H1 (cell line): ENCODE measurements at regions not wholly inside any gene's neighbourhood (a gene's known extent, or its start where the extent isn't known, plus 50 kb on each side); places are given as distances from the start of the nearest gene placed in this dataset.

Experiments
- CTCF ChIA-PET: fragments of 300-600 bp; sonication (Branson Sonifier 250); formaldehyde crosslinking; loops from one replicate; lab custom pipeline; 2021; ENCODE audit not compliant: partially characterized antibody; lab: Charles Lee
- POLR2A ChIA-PET: fragments of 300-600 bp; sonication (Branson Sonifier 250); formaldehyde crosslinking; loops from one replicate; lab custom pipeline; 2021; ENCODE audit warnings: inconsistent platforms; ENCODE audit not compliant: partially characterized antibody; lab: Charles Lee
- DNase-seq, 2 experiments: peaks; one replicate each; pipeline versions ENCODE4 v3.0.0 to v3.0.0-alpha.2; 2010 to 2022; ENCODE audit warnings: low spot score in 2 of 2, low read depth in 1 of 2, mixed read lengths in 1 of 2
- FAIRE-seq: peaks from 2 replicates; lab custom pipeline; 2011; peaks lifted over from hg19 to GRCh38; lab: Jason Lieb, UNC
- H2AFZ ChIP-seq: 2 replicates; pipeline ENCODE4 v1.8.1; 2012; ENCODE audit warnings: low read length, inconsistent platforms
- H2AK5ac ChIP-seq: 2 replicates; pipeline ENCODE4 v1.6.1; 2013; ENCODE audit warnings: low read depth, low read length
- H2BK120ac ChIP-seq: replicated peaks from 2 replicates; pipeline ENCODE3; 2013; ENCODE audit warnings: low read depth, low read length, inconsistent platforms
- H2BK12ac ChIP-seq: 2 replicates; pipeline ENCODE4 v1.6.1; 2013; ENCODE audit warnings: low read depth, low read length
- H2BK15ac ChIP-seq: 2 replicates; pipeline ENCODE4 v1.6.1; 2013; ENCODE audit warnings: low read length
- H2BK20ac ChIP-seq: 2 replicates; pipeline ENCODE4 v1.6.1; 2013; ENCODE audit warnings: low read length
- H2BK5ac ChIP-seq: 2 replicates; pipeline ENCODE4 v1.6.1; 2013; ENCODE audit warnings: low read depth, low read length
- H3K14ac ChIP-seq: 2 replicates; pipeline ENCODE4 v1.6.1; 2013; ENCODE audit warnings: inconsistent platforms; ENCODE audit not compliant: insufficient read length
- H3K18ac ChIP-seq: 2 replicates; pipeline ENCODE4 v1.6.1; 2013; ENCODE audit warnings: low read length; ENCODE audit errors: extremely low read depth
- H3K23ac ChIP-seq: 2 replicates; pipeline ENCODE4 v1.6.1; 2013; ENCODE audit warnings: inconsistent platforms; ENCODE audit not compliant: insufficient read length
- H3K23me2 ChIP-seq: 2 replicates; pipeline ENCODE4 v1.6.1; 2013; ENCODE audit warnings: low read depth, low read length
- H3K27ac ChIP-seq: 2 replicates; pipeline ENCODE4 v1.6.1; 2011; ENCODE audit warnings: low read depth, low read length, inconsistent platforms
- H3K27me3 ChIP-seq, 4 experiments: replicated peaks in 1 of 4; 1 replicate in 1 of 4; 2 replicates in 3 of 4; pipeline versions ENCODE4 v1.6.1 to v1.8.1; 2011 to 2013; ENCODE audit warnings: low read length in 3 of 4, mild to moderate bottlenecking in 3 of 4, inconsistent platforms in 2 of 4, mixed read lengths in 2 of 4, moderate library complexity in 1 of 4; ENCODE audit not compliant: control insufficient read depth in 3 of 4, insufficient read depth in 3 of 4; ENCODE audit errors: extremely low read depth in 1 of 4
- H3K36me3 ChIP-seq, 4 experiments: 2 replicates each; pipeline versions ENCODE4 v1.6.1 to v1.8.1; 2011 to 2013; ENCODE audit warnings: mild to moderate bottlenecking in 4 of 4, low read length in 3 of 4, moderate library complexity in 2 of 4, control low read depth in 1 of 4, inconsistent platforms in 1 of 4; ENCODE audit not compliant: insufficient read depth in 4 of 4, control insufficient read depth in 2 of 4
- H3K4ac ChIP-seq: replicated peaks from 2 replicates; pipeline ENCODE3; 2013; ENCODE audit warnings: low read length, low read depth, mixed read lengths, inconsistent platforms; ENCODE audit not compliant: insufficient read length
- H3K4me1 ChIP-seq, 4 experiments: replicated peaks in 1 of 4; 1 replicate in 1 of 4; 2 replicates in 3 of 4; pipeline versions ENCODE4 v1.6.1 to v1.8.1; 2011 to 2013; ENCODE audit warnings: low read length in 3 of 4, inconsistent platforms in 2 of 4, mixed read lengths in 1 of 4; ENCODE audit not compliant: insufficient read depth in 4 of 4, control insufficient read depth in 3 of 4
- H3K4me2 ChIP-seq, 2 experiments: 2 replicates each; pipeline versions ENCODE4 v1.6.1 to v1.8.1; 2011 to 2013; ENCODE audit warnings: low read depth in 2 of 2, low read length in 2 of 2, control low read depth in 1 of 2, inconsistent platforms in 1 of 2, mild to moderate bottlenecking in 1 of 2; ENCODE audit not compliant: insufficient read depth in 1 of 2
- H3K4me3 ChIP-seq, 4 experiments: fragments of 200-600, 300-600 bp in 1 of 4; sonication (generic), shearing (Covaris generic), sonication (Bioruptor Twin) in 1 of 4; 2 replicates each; pipeline versions ENCODE4 v1.5.1 to v1.8.1; 2011 to 2016; ENCODE audit warnings: low read length in 4 of 4, low read depth in 3 of 4, control low read depth in 2 of 4, inconsistent platforms in 2 of 4, mild to moderate bottlenecking in 2 of 4, mixed read lengths in 1 of 4, moderate library complexity in 1 of 4; ENCODE audit not compliant: insufficient read depth in 2 of 4; ENCODE audit errors: extremely low read depth in 1 of 4
- H3K56ac ChIP-seq: replicated peaks from 2 replicates; pipeline ENCODE3; 2013; ENCODE audit warnings: low read depth, mild to moderate bottlenecking, mixed read lengths, low read length, inconsistent platforms; ENCODE audit not compliant: insufficient read length
- H3K79me1 ChIP-seq: 2 replicates; pipeline ENCODE4 v1.6.1; 2013; ENCODE audit warnings: low read depth, low read length, control low read depth
- H3K79me2 ChIP-seq, 2 experiments: 2 replicates each; pipeline versions ENCODE4 v1.6.1 to v1.8.1; 2012 to 2013; ENCODE audit warnings: low read length in 2 of 2, mild to moderate bottlenecking in 2 of 2, inconsistent platforms in 1 of 2; ENCODE audit not compliant: insufficient read depth in 2 of 2, control insufficient read depth in 1 of 2
- H3K9ac ChIP-seq, 4 experiments: replicated peaks in 1 of 4; 1 replicate in 1 of 4; 2 replicates in 3 of 4; pipeline versions ENCODE4 v1.6.1 to v1.8.1; 2011 to 2013; ENCODE audit warnings: low read depth in 3 of 4, low read length in 3 of 4, control low read depth in 2 of 4, mild to moderate bottlenecking in 2 of 4, moderate library complexity in 2 of 4, inconsistent platforms in 1 of 4; ENCODE audit errors: extremely low read depth in 1 of 4
- H3K9me3 ChIP-seq, 2 experiments: 2 replicates each; pipeline versions ENCODE4 v1.6.1 to v1.8.1; 2012 to 2013; ENCODE audit warnings: mild to moderate bottlenecking in 2 of 2, moderate library complexity in 2 of 2, control low read depth in 1 of 2, inconsistent platforms in 1 of 2, low read depth in 1 of 2, low read length in 1 of 2, mixed read lengths in 1 of 2; ENCODE audit not compliant: insufficient read depth in 2 of 2
- H4K20me1 ChIP-seq, 2 experiments: replicated peaks in 1 of 2; 2 replicates each; pipeline versions ENCODE3 to v1.8.1; 2011 to 2013; ENCODE audit warnings: inconsistent platforms in 2 of 2, low read length in 2 of 2, mild to moderate bottlenecking in 1 of 2; ENCODE audit not compliant: insufficient read depth in 2 of 2, control insufficient read depth in 1 of 2
- H4K5ac ChIP-seq: 2 replicates; pipeline ENCODE4 v1.6.1; 2013; ENCODE audit warnings: low read length, low read depth, mixed read lengths, inconsistent platforms; ENCODE audit not compliant: insufficient read length
- H4K8ac ChIP-seq: 2 replicates; pipeline ENCODE4 v1.8.0; 2013; ENCODE audit warnings: mild to moderate bottlenecking, moderate library complexity, low read length, inconsistent platforms; ENCODE audit not compliant: insufficient read depth; ENCODE audit errors: extremely low read depth
- H4K91ac ChIP-seq: replicated peaks from 2 replicates; pipeline ENCODE3; 2013; ENCODE audit warnings: low read length, mixed read lengths, inconsistent platforms; ENCODE audit not compliant: insufficient read length
- GTF2F1 ChIP-seq: IDR thresholded peaks from 2 replicates; pipeline ENCODE4 v1.6.1; 2012; ENCODE audit warnings: low read depth, low read length, improper control_type of control experiment, borderline replicate concordance
- KDM1A ChIP-seq: fragments of 200-600, 300-600 bp; sonication (generic); IDR thresholded peaks from 2 replicates; pipeline ENCODE4 v1.7.1; 2016; ENCODE audit warnings: mild to moderate bottlenecking, low read length, borderline replicate concordance
- MAFK ChIP-seq: IDR thresholded peaks from 2 replicates; pipeline ENCODE4 v1.6.1; 2012; ENCODE audit warnings: low read depth, mild to moderate bottlenecking, improper control_type of control experiment, low read length
- POLR2AphosphoS5 ChIP-seq: IDR thresholded peaks from 2 replicates; pipeline ENCODE4 v1.6.1; 2011; ENCODE audit warnings: low read depth, low read length
- RNF2 ChIP-seq: fragments of 200-900, 300-1000 bp; sonication (generic); IDR thresholded peaks from 2 replicates; pipeline ENCODE4 v1.7.1; 2016; ENCODE audit warnings: borderline replicate concordance, low read depth, mild to moderate bottlenecking, antibody characterized with exemption, low read length; ENCODE audit not compliant: poor library complexity, severe bottlenecking; ENCODE audit errors: missing control alignments
- WGBS, 2 experiments: shearing (Covaris generic) in 1 of 2; methylation state at CpG; one replicate each; pipeline versions ENCODE4 v1.1.6 to v1.1.7; 2013 to 2015; ENCODE audit warnings: low lambda C conversion rate in 2 of 2, mixed read lengths in 2 of 2, inconsistent platforms in 1 of 2, low coverage in 1 of 2, missing lambda C conversion rate in 1 of 2; ENCODE audit not compliant: insufficient replicate concordance in 2 of 2, insufficient coverage in 1 of 2, insufficient read length in 1 of 2; ENCODE audit errors: extremely low coverage in 1 of 2, missing lambda C conversion rate in 1 of 2; 5-methylcytosine and 5-hydroxymethylcytosine counted together
- TF ChIP-seq, protein P1 (sequence below): IDR thresholded peaks from 2 replicates; pipeline ENCODE4 v1.6.1; 2012; ENCODE audit warnings: low read length, inconsistent platforms
- TF ChIP-seq, protein P2 (sequence below), 3 experiments: IDR thresholded peaks; 1 replicate in 2 of 3; 2 replicates in 1 of 3; pipeline versions ENCODE4 v1.5.1 to v1.6.1; 2011; ENCODE audit warnings: low read length in 3 of 3, mild to moderate bottlenecking in 3 of 3, inconsistent platforms in 2 of 3, low read depth in 1 of 3, moderate library complexity in 1 of 3; ENCODE audit not compliant: insufficient read depth in 1 of 3; ENCODE audit errors: control extremely low read depth in 1 of 3
- TF ChIP-seq, protein P3 (sequence below): IDR thresholded peaks from 2 replicates; pipeline ENCODE4 v1.6.1; 2011; ENCODE audit warnings: low read length, improper control_type of control experiment

DNA sequence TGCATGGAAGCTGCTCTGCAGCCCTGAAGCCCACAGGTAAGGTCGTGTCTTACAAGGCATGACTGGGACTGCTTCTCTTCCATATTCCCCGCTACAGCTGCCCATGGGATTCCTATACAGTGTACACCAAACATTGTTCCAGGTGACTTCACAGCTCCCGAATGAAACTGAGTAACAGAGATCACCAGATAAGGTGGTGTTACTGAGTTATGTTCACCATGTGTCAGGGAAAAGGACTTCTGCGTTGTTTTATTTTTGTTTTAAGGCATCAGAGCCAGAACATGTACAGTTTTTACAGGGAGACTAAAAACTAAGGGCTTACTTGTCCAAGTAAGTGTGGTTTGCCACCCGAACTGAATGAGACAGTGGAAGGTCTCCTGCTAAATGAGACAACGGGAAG lies 138.3 kb downstream of the CD83 start:
- H2AK5ac ChIP-seq, result no peak overlapping the region
- no peaks in the 10 kb centered on the region for H3K23me2 ChIP-seq
- no peak overlapping the region for H3K4me2 ChIP-seq
- H3K14ac ChIP-seq, result no peak overlapping the region
- H2BK12ac ChIP-seq, result no peak overlapping the region
- no peak overlapping the region for H2BK15ac ChIP-seq
- H3K4me1 ChIP-seq, result peaks cover 3 to 8% (median 4%) of the 10 kb centered on the region in 4 experiments; a peak in 5 of 7 replicates
- no peak overlapping the region for H3K4ac ChIP-seq
- no peak overlapping the region for H4K91ac ChIP-seq
- WGBS, 2 experiments, result 92% methylated on average over 6 of the region's 6 CpGs; no CpG with 5 or more reads in 1 of the 2 experiments
- H2AFZ ChIP-seq, result no peak overlapping the region
- DNase-seq, result peak in 1 of 2 experiments; percentile 10
- H3K79me2 ChIP-seq, result no peaks in the 10 kb centered on the region
- no peak overlapping the region for H3K56ac ChIP-seq
- H3K23ac ChIP-seq, result no peak overlapping the region
- ChIA-PET POLR2A (interaction anchor here (1.1 kb wide), 1 partner anchor 11 kb away, joined by 4 read pairs; no protein-coding TSS in a partner anchor), CTCF (interaction anchor here (1.1 to 2.9 kb wide), 3 partner anchors 9 to 66 kb away, joined by 3 to 13 read pairs (median 4); no protein-coding TSS in a partner anchor)
- no peaks in the 10 kb centered on the region for H3K79me1 ChIP-seq
- H3K27me3 ChIP-seq, result no peaks in the 10 kb centered on the region
- no peak overlapping the region for H2BK20ac ChIP-seq
- no peaks in the 10 kb centered on the region for H4K20me1 ChIP-seq
- no peak overlapping the region for H3K27ac ChIP-seq
- H3K9me3 ChIP-seq, result peaks cover 0 to 4% of the 10 kb centered on the region in 2 experiments; a peak in 1 of 4 replicates
- no peak overlapping the region for H2BK5ac ChIP-seq
- H3K18ac ChIP-seq, result no peak overlapping the region
- H3K9ac ChIP-seq, result no peak overlapping the region
- no peaks in the 10 kb centered on the region for H3K36me3 ChIP-seq
- H4K8ac ChIP-seq, result no peak overlapping the region
- no peak overlapping the region for H2BK120ac ChIP-seq
- FAIRE-seq, result no peak
- no peak overlapping the region for H4K5ac ChIP-seq
- no peak overlapping the region for H3K4me3 ChIP-seq
- TF ChIP-seq, protein P1, sequence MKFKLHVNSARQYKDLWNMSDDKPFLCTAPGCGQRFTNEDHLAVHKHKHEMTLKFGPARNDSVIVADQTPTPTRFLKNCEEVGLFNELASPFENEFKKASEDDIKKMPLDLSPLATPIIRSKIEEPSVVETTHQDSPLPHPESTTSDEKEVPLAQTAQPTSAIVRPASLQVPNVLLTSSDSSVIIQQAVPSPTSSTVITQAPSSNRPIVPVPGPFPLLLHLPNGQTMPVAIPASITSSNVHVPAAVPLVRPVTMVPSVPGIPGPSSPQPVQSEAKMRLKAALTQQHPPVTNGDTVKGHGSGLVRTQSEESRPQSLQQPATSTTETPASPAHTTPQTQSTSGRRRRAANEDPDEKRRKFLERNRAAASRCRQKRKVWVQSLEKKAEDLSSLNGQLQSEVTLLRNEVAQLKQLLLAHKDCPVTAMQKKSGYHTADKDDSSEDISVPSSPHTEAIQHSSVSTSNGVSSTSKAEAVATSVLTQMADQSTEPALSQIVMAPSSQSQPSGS, result no peak
- TF ChIP-seq GTF2F1 (no peak), KDM1A (no peak), RNF2 (no peak), MAFK (no peak), POLR2AphosphoS5 (no peak)
- TF ChIP-seq, protein P2, sequence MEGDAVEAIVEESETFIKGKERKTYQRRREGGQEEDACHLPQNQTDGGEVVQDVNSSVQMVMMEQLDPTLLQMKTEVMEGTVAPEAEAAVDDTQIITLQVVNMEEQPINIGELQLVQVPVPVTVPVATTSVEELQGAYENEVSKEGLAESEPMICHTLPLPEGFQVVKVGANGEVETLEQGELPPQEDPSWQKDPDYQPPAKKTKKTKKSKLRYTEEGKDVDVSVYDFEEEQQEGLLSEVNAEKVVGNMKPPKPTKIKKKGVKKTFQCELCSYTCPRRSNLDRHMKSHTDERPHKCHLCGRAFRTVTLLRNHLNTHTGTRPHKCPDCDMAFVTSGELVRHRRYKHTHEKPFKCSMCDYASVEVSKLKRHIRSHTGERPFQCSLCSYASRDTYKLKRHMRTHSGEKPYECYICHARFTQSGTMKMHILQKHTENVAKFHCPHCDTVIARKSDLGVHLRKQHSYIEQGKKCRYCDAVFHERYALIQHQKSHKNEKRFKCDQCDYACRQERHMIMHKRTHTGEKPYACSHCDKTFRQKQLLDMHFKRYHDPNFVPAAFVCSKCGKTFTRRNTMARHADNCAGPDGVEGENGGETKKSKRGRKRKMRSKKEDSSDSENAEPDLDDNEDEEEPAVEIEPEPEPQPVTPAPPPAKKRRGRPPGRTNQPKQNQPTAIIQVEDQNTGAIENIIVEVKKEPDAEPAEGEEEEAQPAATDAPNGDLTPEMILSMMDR (IDR thresholded peaks at IDR 0.05; ENCODE audit: control extremely low read depth in 1 of 3, insufficient read depth in 1 of 3, low read depth in 1 of 3, low read length in 3 of 3), result no peak
- TF ChIP-seq, protein P3, sequence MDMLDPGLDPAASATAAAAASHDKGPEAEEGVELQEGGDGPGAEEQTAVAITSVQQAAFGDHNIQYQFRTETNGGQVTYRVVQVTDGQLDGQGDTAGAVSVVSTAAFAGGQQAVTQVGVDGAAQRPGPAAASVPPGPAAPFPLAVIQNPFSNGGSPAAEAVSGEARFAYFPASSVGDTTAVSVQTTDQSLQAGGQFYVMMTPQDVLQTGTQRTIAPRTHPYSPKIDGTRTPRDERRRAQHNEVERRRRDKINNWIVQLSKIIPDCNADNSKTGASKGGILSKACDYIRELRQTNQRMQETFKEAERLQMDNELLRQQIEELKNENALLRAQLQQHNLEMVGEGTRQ, result no peak
